KMS-11 (cell line): ENCODE measurements at regions not wholly inside any gene's neighbourhood (a gene's known extent, or its start where the extent isn't known, plus 50 kb on each side); places are given as distances from the start of the nearest gene placed in this dataset.

Source experiments
- H2AFZ ChIP-seq: fragments of 200-600 bp; sonication (generic); 2 replicates; pipeline ENCODE4 v1.6.1; 2016; ENCODE audit warnings: antibody characterized with exemption, mixed run types, low read depth
- H3K27ac ChIP-seq: fragments of 200-600 bp; sonication (generic); 2 replicates; pipeline ENCODE4 v1.6.1; 2016; ENCODE audit warnings: mild to moderate bottlenecking, mixed run types
- H3K27me3 ChIP-seq: fragments of 200-600 bp; sonication (generic); 2 replicates; pipeline ENCODE4 v1.6.1; 2017; ENCODE audit warnings: mild to moderate bottlenecking, low read depth, mixed run types, moderate library complexity; ENCODE audit not compliant: insufficient read depth
- H3K36me3 ChIP-seq: fragments of 200-600 bp; sonication (generic); 2 replicates; pipeline ENCODE4 v1.6.1; 2017; ENCODE audit warnings: mild to moderate bottlenecking, mixed run types; ENCODE audit not compliant: insufficient read depth
- H3K4me1 ChIP-seq: fragments of 200-600 bp; sonication (generic); 2 replicates; pipeline ENCODE4 v1.6.1; 2016; ENCODE audit warnings: mild to moderate bottlenecking, low read depth, mixed run types; ENCODE audit not compliant: poor library complexity, severe bottlenecking
- H3K4me2 ChIP-seq: fragments of 200-600 bp; sonication (generic); 2 replicates; pipeline ENCODE4 v1.7.0; 2016; ENCODE audit warnings: mild to moderate bottlenecking, mixed run types
- H3K4me3 ChIP-seq: fragments of 200-600 bp; sonication (generic); IDR thresholded peaks from 2 replicates; pipeline ENCODE4 v1.6.1; 2017; ENCODE audit warnings: low read depth, low read length, mixed read lengths; ENCODE audit not compliant: insufficient read depth
- H3K79me2 ChIP-seq: fragments of 200-600 bp; sonication (generic); 2 replicates; pipeline ENCODE4 v1.6.1; 2016; ENCODE audit warnings: low read depth, mixed run types; ENCODE audit not compliant: insufficient read depth
- H3K9ac ChIP-seq: fragments of 200-600 bp; sonication (generic); 2 replicates; pipeline ENCODE4 v1.6.1; 2016; ENCODE audit warnings: mild to moderate bottlenecking, mixed run types
- H4K20me1 ChIP-seq: fragments of 200-600 bp; sonication (generic); 2 replicates; pipeline ENCODE4 v1.6.1; 2016; ENCODE audit warnings: mild to moderate bottlenecking, mixed run types; ENCODE audit not compliant: insufficient read depth
- CTCF ChIP-seq: fragments of 200-600 bp; sonication (generic); conservative IDR thresholded peaks from 2 replicates; pipeline ENCODE4 v1.6.1; 2017; ENCODE audit warnings: low read depth, mild to moderate bottlenecking, antibody characterized with exemption, low read length, moderate library complexity, mixed read lengths

GRCh38 chr12:76637807-76638206, 78.2 kb upstream of the OSBPL8 start:
- H2AFZ ChIP-seq, result no peak overlapping the region
- H3K4me1 ChIP-seq, result no peaks in the 10 kb centered on the region
- H3K4me3 ChIP-seq, result no peak overlapping the region
- TF ChIP-seq CTCF, result no peak
- H3K36me3 ChIP-seq, result no peaks in the 10 kb centered on the region
- H3K79me2 ChIP-seq, result no peaks in the 10 kb centered on the region
- no peaks in the 10 kb centered on the region for H3K27me3 ChIP-seq
- no peak overlapping the region for H3K9ac ChIP-seq
- no peak overlapping the region for H3K27ac ChIP-seq
- no peak overlapping the region for H3K4me2 ChIP-seq
- no peaks in the 10 kb centered on the region for H4K20me1 ChIP-seq

GRCh38 chr12:76639646-76640045, 80.1 kb upstream of the OSBPL8 start:
- Histone ChIP-seq H2AFZ (no peak overlapping the region), H3K4me3 (no peak overlapping the region), H4K20me1 (no peaks in the 10 kb centered on the region), H3K36me3 (no peaks in the 10 kb centered on the region), H3K27ac (no peak overlapping the region), H3K27me3 (no peaks in the 10 kb centered on the region), H3K4me1 (no peaks in the 10 kb centered on the region), H3K79me2 (no peaks in the 10 kb centered on the region), H3K4me2 (no peak overlapping the region), H3K9ac (no peak overlapping the region)
- TF ChIP-seq CTCF, result no peak

- Histone ChIP-seq H3K9ac (no peak overlapping the region), H3K36me3 (no peaks in the 10 kb centered on the region)
These were observed 81.5 kb upstream of the OSBPL8 start for GRCh38 chr12:76641073-76641472.

DNA sequence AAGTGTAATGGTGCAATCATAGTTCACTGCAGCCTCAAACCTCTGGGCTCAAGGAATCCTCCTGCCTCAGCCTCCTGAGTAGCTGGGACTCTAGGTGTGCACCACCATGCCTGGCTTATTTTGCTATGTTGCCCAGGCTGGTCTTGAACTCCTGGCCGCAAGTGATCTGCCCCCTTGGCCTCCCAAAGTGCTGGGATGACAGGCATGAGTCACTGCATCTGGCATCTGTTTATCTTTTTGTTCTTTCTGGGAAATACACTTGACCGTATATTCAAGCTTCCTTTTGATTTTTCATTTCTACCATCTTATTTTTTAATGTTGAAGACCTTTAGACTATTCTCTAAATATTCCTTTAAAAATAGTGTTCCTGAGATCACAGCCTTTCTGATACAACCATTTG, 82.4 kb upstream of the OSBPL8 start:
- H3K9ac ChIP-seq, result no peak overlapping the region
- no peak for TF ChIP-seq CTCF

More at GRCh38 chr12:76641073-76641472, 81.5 kb upstream of the OSBPL8 start:
- Histone ChIP-seq H2AFZ (no peak overlapping the region), H4K20me1 (no peaks in the 10 kb centered on the region), H3K27me3 (no peaks in the 10 kb centered on the region), H3K4me3 (no peak overlapping the region), H3K4me2 (no peak overlapping the region), H3K27ac (no peak overlapping the region), H3K79me2 (no peaks in the 10 kb centered on the region), H3K4me1 (no peaks in the 10 kb centered on the region)
- TF ChIP-seq CTCF, result no peak

More for the DNA sequence above, 82.4 kb upstream of the OSBPL8 start:
- Histone ChIP-seq H3K4me1 (no peaks in the 10 kb centered on the region), H3K4me2 (no peak overlapping the region), H2AFZ (no peak overlapping the region), H3K79me2 (no peaks in the 10 kb centered on the region), H3K27ac (no peak overlapping the region), H3K36me3 (no peaks in the 10 kb centered on the region), H3K27me3 (no peaks in the 10 kb centered on the region), H3K4me3 (no peak overlapping the region), H4K20me1 (no peaks in the 10 kb centered on the region)
